ENCODE measurements at regions not wholly inside any gene's neighbourhood (a gene's known extent, or its start where the extent isn't known, plus 50 kb on each side); places are given as distances from the start of the nearest gene placed in this dataset.
A peak's percentile ranks its signal among the peaks of the same experiment; 100 is the strongest.
"Not testable (repeated sequence)": the region's sequence is repeated elsewhere in the genome, so short reads cannot be mapped to it uniquely, and the experiment has no call there.

GRCh38 chr12:11540156-11540555 lies 109.3 kb upstream of the ETV6 start:
- no peak for TF ChIP-seq CTCF (IDR thresholded peaks at IDR 0.05)
- H3K36me3 Mint-ChIP-seq (ENCODE audit: low read depth) = no peaks in the 10 kb centered on the region
- DNase-seq = no peak

GRCh38 chr12:11540615-11541310 lies 108.7 kb upstream of the ETV6 start:
- no peaks in the 10 kb centered on the region for H3K36me3 Mint-ChIP-seq (ENCODE audit: low read depth)
- H3K27ac Mint-ChIP-seq = no peak overlapping the region
- TF ChIP-seq CTCF (IDR thresholded peaks at IDR 0.05) = no peak
- H3K27me3 Mint-ChIP-seq (ENCODE audit: low read depth, poor library complexity) = peaks cover 6% of the 10 kb centered on the region
- no peak for DNase-seq
- no peak overlapping the region for H3K4me3 Mint-ChIP-seq
- peaks cover 11% of the 10 kb centered on the region for H3K4me1 Mint-ChIP-seq
- H3K9me3 Mint-ChIP-seq = peaks cover 3% of the 10 kb centered on the region

More at GRCh38 chr12:11540156-11540555, 109.3 kb upstream of the ETV6 start:
- no peak overlapping the region for H3K27ac Mint-ChIP-seq
- peaks cover 3% of the 10 kb centered on the region for H3K9me3 Mint-ChIP-seq
- peaks cover 5% of the 10 kb centered on the region for H3K4me1 Mint-ChIP-seq
- H3K4me3 Mint-ChIP-seq = no peak overlapping the region
- peaks cover 6% of the 10 kb centered on the region for H3K27me3 Mint-ChIP-seq (ENCODE audit: low read depth, poor library complexity)

- peaks cover 13% of the 10 kb centered on the region for H3K4me1 Mint-ChIP-seq
- no peak for DNase-seq
- H3K4me3 Mint-ChIP-seq = no peak overlapping the region
- TF ChIP-seq CTCF (IDR thresholded peaks at IDR 0.05) = no peak
- H3K36me3 Mint-ChIP-seq (ENCODE audit: low read depth) = no peaks in the 10 kb centered on the region
- H3K27ac Mint-ChIP-seq = no peak overlapping the region
- peaks cover 6% of the 10 kb centered on the region for H3K27me3 Mint-ChIP-seq (ENCODE audit: low read depth, poor library complexity)
- no peaks in the 10 kb centered on the region for H3K9me3 Mint-ChIP-seq
Measured at GRCh38 chr12:11542599-11542998, 106.9 kb upstream of the ETV6 start.

- peaks cover 13% of the 10 kb centered on the region for H3K4me1 Mint-ChIP-seq
- H3K36me3 Mint-ChIP-seq (ENCODE audit: low read depth) = no peaks in the 10 kb centered on the region
- no peaks in the 10 kb centered on the region for H3K9me3 Mint-ChIP-seq
- no peak overlapping the region for H3K27ac Mint-ChIP-seq
- peaks cover 4% of the 10 kb centered on the region for H3K27me3 Mint-ChIP-seq (ENCODE audit: low read depth, poor library complexity)
- no peak for TF ChIP-seq CTCF (IDR thresholded peaks at IDR 0.05)
- H3K4me3 Mint-ChIP-seq = no peak overlapping the region
- DNase-seq = no peak
Measured at GRCh38 chr12:11543457-11544158, 105.9 kb upstream of the ETV6 start.

GRCh38 chr12:11545484-11546330 lies 103.8 kb upstream of the ETV6 start:
- no peak overlapping the region for H3K4me3 Mint-ChIP-seq
- peaks cover 13% of the 10 kb centered on the region for H3K4me1 Mint-ChIP-seq
- H3K36me3 Mint-ChIP-seq (ENCODE audit: low read depth) = no peaks in the 10 kb centered on the region
- no peak for TF ChIP-seq CTCF (IDR thresholded peaks at IDR 0.05)
- no peak for DNase-seq
- no peaks in the 10 kb centered on the region for H3K9me3 Mint-ChIP-seq
- H3K27me3 Mint-ChIP-seq (ENCODE audit: low read depth, poor library complexity) = peaks cover 4% of the 10 kb centered on the region
- peak overlapping the region; percentile 62 for H3K27ac Mint-ChIP-seq

GRCh38 chr12:11546582-11547270 lies 102.7 kb upstream of the ETV6 start:
- not testable (repeated sequence) for H3K27me3 Mint-ChIP-seq (ENCODE audit: low read depth, poor library complexity); DNase-seq; H3K9me3 Mint-ChIP-seq; H3K4me3 Mint-ChIP-seq; H3K36me3 Mint-ChIP-seq (ENCODE audit: low read depth); H3K27ac Mint-ChIP-seq
- peaks cover 13% of the 10 kb centered on the region for H3K4me1 Mint-ChIP-seq

GRCh38 chr12:11547271-11547646 lies 102.2 kb upstream of the ETV6 start:
- not testable (repeated sequence) for H3K27ac Mint-ChIP-seq; DNase-seq; H3K27me3 Mint-ChIP-seq (ENCODE audit: low read depth, poor library complexity); H3K9me3 Mint-ChIP-seq; H3K4me3 Mint-ChIP-seq; H3K36me3 Mint-ChIP-seq (ENCODE audit: low read depth)
- H3K4me1 Mint-ChIP-seq = peaks cover 13% of the 10 kb centered on the region

Data from nephron progenitor cell (in vitro differentiated cells).